GM21528 (cell line): ENCODE measurements at regions not wholly inside any gene's neighbourhood (a gene's known extent, or its start where the extent isn't known, plus 50 kb on each side); places are given as distances from the start of the nearest gene placed in this dataset.
"Not testable (repeated sequence)": the region's sequence is repeated elsewhere in the genome, so short reads cannot be mapped to it uniquely, and the experiment has no call there.

Experiments used
- ATAC-seq: cut with Tn5 transposase; IDR thresholded peaks from one replicate; pipeline ENCODE4 v1.9.1; 2021; ENCODE audit warnings: mild to moderate bottlenecking, moderate library complexity; ENCODE audit not compliant: unreplicated experiment, low FRiP score

GRCh38 chr3:110998766-110999165 is 72.8 kb upstream of the NECTIN3 start:
- not testable (repeated sequence) for ATAC-seq

- ATAC-seq: not testable (repeated sequence)
Observed at GRCh38 chr3:111006485-111006884, 65.1 kb upstream of the NECTIN3 start.

- no peak for ATAC-seq
Observed at GRCh38 chr3:111012388-111013248, 59.0 kb upstream of the NECTIN3 start.
